IPS DF 6.9 (cell line): ENCODE measurements at regions not wholly inside any gene's neighbourhood (a gene's known extent, or its start where the extent isn't known, plus 50 kb on each side); places are given as distances from the start of the nearest gene placed in this dataset.

Source experiments
- DNase-seq: peaks from one replicate; pipeline ENCODE4 v3.0.0-alpha.2; 2013; ENCODE audit warnings: low read depth, low spot score
- H3K27ac ChIP-seq: one replicate; pipeline ENCODE4 v1.5.1; 2013; ENCODE audit warnings: low read length, control low read depth
- H3K27me3 ChIP-seq: 2 replicates; pipeline ENCODE4 v1.6.1; 2013; ENCODE audit warnings: mild to moderate bottlenecking, low read length; ENCODE audit not compliant: control insufficient read depth, insufficient read depth
- H3K36me3 ChIP-seq: 2 replicates; pipeline ENCODE4 v1.6.1; 2013; ENCODE audit warnings: low read length; ENCODE audit not compliant: control insufficient read depth, insufficient read depth
- H3K4me1 ChIP-seq: 2 replicates; pipeline ENCODE4 v1.6.1; 2013; ENCODE audit warnings: low read length; ENCODE audit not compliant: control insufficient read depth, insufficient read depth
- H3K4me3 ChIP-seq: 2 replicates; pipeline ENCODE4 v1.5.1; 2013; ENCODE audit warnings: mild to moderate bottlenecking, low read length
- H3K9me3 ChIP-seq: 2 replicates; pipeline ENCODE4 v1.6.1; 2013; ENCODE audit warnings: low read length, inconsistent platforms; ENCODE audit not compliant: control insufficient read depth, insufficient read depth
- WGBS: extraction: QIAGEN DNeasy Blood & Tissue Kit; methylation state at CpG from one replicate; pipeline ENCODE4 v1.1.7; 2013; ENCODE audit warnings: mixed read lengths, missing lambda C conversion rate; ENCODE audit not compliant: insufficient read length, insufficient coverage; 5-methylcytosine and 5-hydroxymethylcytosine counted together

GRCh38 chr2:226011716-226012450 is 612.4 kb downstream of the NYAP2 start:
- no CpG with 5 or more reads among the region's 10 CpGs for WGBS
- no peak for DNase-seq

GRCh38 chr2:226002438-226002837 is 602.9 kb downstream of the NYAP2 start:
- Histone ChIP-seq H3K27me3 (no peaks in the 10 kb centered on the region), H3K9me3 (no peaks in the 10 kb centered on the region), H3K4me3 (no peak overlapping the region), H3K27ac (no peak overlapping the region), H3K4me1 (no peaks in the 10 kb centered on the region), H3K36me3 (no peaks in the 10 kb centered on the region)
- WGBS: no CpG with 5 or more reads among the region's 2 CpGs
- no peak for DNase-seq

More at GRCh38 chr2:226011716-226012450, 612.4 kb downstream of the NYAP2 start:
- Histone ChIP-seq H3K27me3 (no peaks in the 10 kb centered on the region), H3K36me3 (no peaks in the 10 kb centered on the region), H3K4me1 (no peaks in the 10 kb centered on the region), H3K9me3 (no peaks in the 10 kb centered on the region), H3K27ac (no peak overlapping the region), H3K4me3 (no peak overlapping the region)

- Histone ChIP-seq H3K4me1 (no peaks in the 10 kb centered on the region), H3K9me3 (no peaks in the 10 kb centered on the region), H3K4me3 (no peak overlapping the region), H3K27ac (no peak overlapping the region), H3K27me3 (no peaks in the 10 kb centered on the region), H3K36me3 (no peaks in the 10 kb centered on the region)
- no peak for DNase-seq
- WGBS: no CpG with 5 or more reads among the region's 1 CpG
These were observed 602.2 kb downstream of the NYAP2 start for GRCh38 chr2:226001716-226002115.

- H3K36me3 ChIP-seq: no peaks in the 10 kb centered on the region
- H3K4me3 ChIP-seq: no peak overlapping the region
- no CpG with 5 or more reads among the region's 2 CpGs for WGBS
- H3K4me1 ChIP-seq: no peaks in the 10 kb centered on the region
- H3K9me3 ChIP-seq: no peaks in the 10 kb centered on the region
- no peak for DNase-seq
- H3K27me3 ChIP-seq: no peaks in the 10 kb centered on the region
- no peak overlapping the region for H3K27ac ChIP-seq
These were observed 600.2 kb downstream of the NYAP2 start for GRCh38 chr2:225999692-226000091.

GRCh38 chr2:225998653-225999052 is 599.1 kb downstream of the NYAP2 start:
- H3K9me3 ChIP-seq: no peaks in the 10 kb centered on the region
- H3K4me1 ChIP-seq: no peaks in the 10 kb centered on the region
- no peak overlapping the region for H3K27ac ChIP-seq
- DNase-seq: no peak
- no CpG with 5 or more reads among the region's 4 CpGs for WGBS
- H3K36me3 ChIP-seq: no peaks in the 10 kb centered on the region
- no peaks in the 10 kb centered on the region for H3K27me3 ChIP-seq
- no peak overlapping the region for H3K4me3 ChIP-seq

GRCh38 chr2:225998116-225998515 is 598.6 kb downstream of the NYAP2 start:
- no peak for DNase-seq
- WGBS: no CpG with 5 or more reads among the region's 3 CpGs
- Histone ChIP-seq H3K4me1 (no peaks in the 10 kb centered on the region), H3K36me3 (no peaks in the 10 kb centered on the region), H3K9me3 (no peaks in the 10 kb centered on the region), H3K27me3 (no peaks in the 10 kb centered on the region), H3K27ac (no peak overlapping the region), H3K4me3 (no peak overlapping the region)

GRCh38 chr2:225996462-225996828 is 596.9 kb downstream of the NYAP2 start:
- Histone ChIP-seq H3K9me3 (no peaks in the 10 kb centered on the region), H3K4me1 (no peaks in the 10 kb centered on the region), H3K36me3 (no peaks in the 10 kb centered on the region), H3K27me3 (no peaks in the 10 kb centered on the region), H3K27ac (no peak overlapping the region), H3K4me3 (no peak overlapping the region)
- no peak for DNase-seq
- no CpG with 5 or more reads among the region's 2 CpGs for WGBS

- Histone ChIP-seq H3K4me3 (no peak overlapping the region), H3K9me3 (no peaks in the 10 kb centered on the region), H3K27me3 (no peaks in the 10 kb centered on the region), H3K4me1 (no peaks in the 10 kb centered on the region), H3K36me3 (no peaks in the 10 kb centered on the region), H3K27ac (no peak overlapping the region)
- no peak for DNase-seq
- no CpG with 5 or more reads among the region's 2 CpGs for WGBS
These were observed 596.4 kb downstream of the NYAP2 start for GRCh38 chr2:225995796-225996461.

- WGBS: no CpG with 5 or more reads among the region's 3 CpGs
- Histone ChIP-seq H3K36me3 (no peaks in the 10 kb centered on the region), H3K27me3 (no peaks in the 10 kb centered on the region), H3K27ac (no peak overlapping the region), H3K4me3 (no peak overlapping the region), H3K4me1 (no peaks in the 10 kb centered on the region), H3K9me3 (no peaks in the 10 kb centered on the region)
- DNase-seq: no peak
These were observed 595.4 kb downstream of the NYAP2 start for GRCh38 chr2:225994748-225995405.

- WGBS: no CpG with 5 or more reads among the region's 2 CpGs
- DNase-seq: no peak
- H3K4me1 ChIP-seq: no peaks in the 10 kb centered on the region
- H3K36me3 ChIP-seq: no peaks in the 10 kb centered on the region
- H3K27me3 ChIP-seq: no peaks in the 10 kb centered on the region
- H3K9me3 ChIP-seq: no peaks in the 10 kb centered on the region
- no peak overlapping the region for H3K4me3 ChIP-seq
- no peak overlapping the region for H3K27ac ChIP-seq
These were observed 593.9 kb downstream of the NYAP2 start for GRCh38 chr2:225993430-225993829.
